GM23248 (cell line): ENCODE measurements at regions not wholly inside any gene's neighbourhood (a gene's known extent, or its start where the extent isn't known, plus 50 kb on each side); places are given as distances from the start of the nearest gene placed in this dataset.

Experiments used
- DNase-seq: peaks from one replicate; pipeline ENCODE4 v3.0.0-alpha.2; 2015
- H2AFZ ChIP-seq: fragments of 200-600 bp; sonication (generic); 2 replicates; pipeline ENCODE4 v1.6.1; 2016; ENCODE audit warnings: antibody characterized with exemption
- H3F3A ChIP-seq: fragments of 200-600 bp; sonication (generic); 2 replicates; pipeline ENCODE4 v1.6.1; 2016; ENCODE audit warnings: mild to moderate bottlenecking, antibody characterized with exemption, mixed run types; ENCODE audit not compliant: insufficient read depth
- H3K27ac ChIP-seq: fragments of 200-600 bp; sonication (generic); 2 replicates; pipeline ENCODE4 v1.5.1; 2016; ENCODE audit warnings: mild to moderate bottlenecking
- H3K27me3 ChIP-seq: fragments of 200-600 bp; sonication (generic); replicated peaks from 2 replicates; pipeline ENCODE4 v1.6.1; 2016; ENCODE audit warnings: mild to moderate bottlenecking; ENCODE audit not compliant: insufficient read depth
- H3K36me3 ChIP-seq: fragments of 200-600 bp; sonication (generic); 2 replicates; pipeline ENCODE4 v1.6.1; 2016; ENCODE audit warnings: low read depth, mild to moderate bottlenecking
- H3K4me1 ChIP-seq: fragments of 200-600 bp; sonication (generic); 2 replicates; pipeline ENCODE4 v1.6.1; 2016; ENCODE audit warnings: mild to moderate bottlenecking; ENCODE audit not compliant: insufficient read depth
- H3K4me2 ChIP-seq: fragments of 200-600 bp; sonication (generic); one replicate; pipeline ENCODE4 v1.6.1; 2016; ENCODE audit warnings: mild to moderate bottlenecking; ENCODE audit not compliant: unreplicated experiment
- H3K4me3 ChIP-seq: fragments of 200-600 bp; sonication (generic); 2 replicates; pipeline ENCODE4 v1.5.1; 2016; ENCODE audit warnings: mild to moderate bottlenecking
- H3K79me2 ChIP-seq: fragments of 200-600 bp; sonication (generic); 2 replicates; pipeline ENCODE4 v1.6.1; 2016; ENCODE audit warnings: mild to moderate bottlenecking; ENCODE audit not compliant: insufficient read depth
- H3K9ac ChIP-seq: fragments of 200-600 bp; sonication (generic); 2 replicates; pipeline ENCODE4 v1.6.1; 2016; ENCODE audit warnings: mild to moderate bottlenecking
- H3K9me2 ChIP-seq: fragments of 200-600 bp; sonication (generic); 2 replicates; pipeline ENCODE4 v1.6.1; 2016; ENCODE audit warnings: mixed run types, mild to moderate bottlenecking, moderate library complexity; ENCODE audit not compliant: insufficient read depth
- H3K9me3 ChIP-seq: fragments of 200-600 bp; sonication (generic); one replicate; pipeline ENCODE4 v1.6.1; 2017; ENCODE audit warnings: low read depth
- H4K20me1 ChIP-seq: fragments of 200-600 bp; sonication (generic); 2 replicates; pipeline ENCODE4 v1.6.0; 2016; ENCODE audit not compliant: insufficient read depth
- EZH2 ChIP-seq: fragments of 200-600 bp; sonication (generic); IDR thresholded peaks from 2 replicates; pipeline ENCODE4 v1.6.1; 2018; ENCODE audit warnings: antibody characterized with exemption, mild to moderate bottlenecking; ENCODE audit not compliant: insufficient read depth, poor library complexity, severe bottlenecking
- EZH2phosphoT487 ChIP-seq: fragments of 200-600 bp; sonication (generic); IDR thresholded peaks from 2 replicates; pipeline ENCODE4 v1.6.1; 2018; ENCODE audit warnings: antibody characterized with exemption, moderate library complexity, mild to moderate bottlenecking, low read depth; ENCODE audit not compliant: insufficient read depth
- WGBS, 2 experiments: methylation state at CpG; one replicate each; pipeline ENCODE4 v1.1.6; 2015 to 2017; ENCODE audit warnings: low lambda C conversion rate in 2 of 2, low coverage in 1 of 2; ENCODE audit errors: missing lambda C conversion rate in 2 of 2; 5-methylcytosine and 5-hydroxymethylcytosine counted together
- in situ Hi-C: fragments of 300-500 bp; cut with MboI; formaldehyde crosslinking; loops from 2 replicates; pipeline ENCODE4 v1.15.0; 2020

GRCh38 chr9:108759399-108759798 lies 96.4 kb downstream of the ACTL7B start:
- WGBS, 2 experiments = 86 to 88% methylated on average over 3 of the region's 3 CpGs
- no peak for DNase-seq
- in situ Hi-C loops = loop anchor here (5.0 to 25.0 kb wide), 4 partner anchors 195 to 1322 kb away; no protein-coding TSS in a partner anchor

GRCh38 chr9:108756746-108757490 lies 98.9 kb downstream of the ACTL7B start:
- in situ Hi-C loops = loop anchor here (5.0 to 25.0 kb wide), 4 partner anchors 192 to 1320 kb away; no protein-coding TSS in a partner anchor

More at GRCh38 chr9:108759399-108759798, 96.4 kb downstream of the ACTL7B start:
- Histone ChIP-seq H3K4me1 (peaks cover 6% of the 10 kb centered on the region; the same call in 1 of the 2 replicates), H3K4me3 (no peak overlapping the region), H3K27ac (no peak overlapping the region), H3K79me2 (no peaks in the 10 kb centered on the region), H3K9ac (no peak overlapping the region), H3K36me3 (no peaks in the 10 kb centered on the region), H3K4me2 (no peak overlapping the region), H3F3A (no peaks in the 10 kb centered on the region), H2AFZ (no peak overlapping the region), H3K27me3 (no peaks in the 10 kb centered on the region; the same call in none of the 2 replicates), H3K9me2 (no peaks in the 10 kb centered on the region), H4K20me1 (no peaks in the 10 kb centered on the region), H3K9me3 (no peaks in the 10 kb centered on the region)
- TF ChIP-seq EZH2 = no peak
- no peak for TF ChIP-seq EZH2phosphoT487

GRCh38 chr9:108755979-108756378 lies 99.8 kb downstream of the ACTL7B start:
- no peaks in the 10 kb centered on the region for H3K36me3 ChIP-seq
- no peak overlapping the region for H3K4me2 ChIP-seq
- in situ Hi-C loops = loop anchor here (5.0 to 25.0 kb wide), 4 partner anchors 191 to 1319 kb away; no protein-coding TSS in a partner anchor
- TF ChIP-seq EZH2 = no peak
- no peak for TF ChIP-seq EZH2phosphoT487
- no peak overlapping the region for H3K9ac ChIP-seq
- no peak overlapping the region for H2AFZ ChIP-seq
- H3K79me2 ChIP-seq = no peaks in the 10 kb centered on the region
- H3K9me2 ChIP-seq = no peaks in the 10 kb centered on the region
- 0 out of 2 replicates have a peak, but pooled peaks cover 5% of the 10 kb centered on the region for H3F3A ChIP-seq
- H3K4me1 ChIP-seq = no peaks in the 10 kb centered on the region
- H3K4me3 ChIP-seq = no peak overlapping the region
- no peaks in the 10 kb centered on the region for H3K9me3 ChIP-seq
- DNase-seq = no peak
- H3K27me3 ChIP-seq = no peaks in the 10 kb centered on the region; the same call in none of the 2 replicates
- H4K20me1 ChIP-seq = no peaks in the 10 kb centered on the region; the same call in 1 of the 2 replicates
- H3K27ac ChIP-seq = no peak overlapping the region
- WGBS, 2 experiments = 85 to 90% methylated on average over 3 of the region's 3 CpGs

More at GRCh38 chr9:108756746-108757490, 98.9 kb downstream of the ACTL7B start:
- H3K9ac ChIP-seq = no peak overlapping the region
- no peak overlapping the region for H3K4me3 ChIP-seq
- no peaks in the 10 kb centered on the region for H3K79me2 ChIP-seq
- no peaks in the 10 kb centered on the region; the same call in none of the 2 replicates for H3K27me3 ChIP-seq
- H3K27ac ChIP-seq = no peak overlapping the region
- H2AFZ ChIP-seq = no peak overlapping the region
- no peaks in the 10 kb centered on the region for H3K36me3 ChIP-seq
- WGBS, 2 experiments = 66 to 81% methylated on average over 3 of the region's 3 CpGs
- no peaks in the 10 kb centered on the region; the same call in 1 of the 2 replicates for H4K20me1 ChIP-seq
- H3K9me2 ChIP-seq = no peaks in the 10 kb centered on the region
- no peak overlapping the region for H3K4me2 ChIP-seq
- peaks cover 6% of the 10 kb centered on the region; the same call in 1 of the 2 replicates for H3K4me1 ChIP-seq
- no peaks in the 10 kb centered on the region for H3F3A ChIP-seq
- no peaks in the 10 kb centered on the region for H3K9me3 ChIP-seq
- DNase-seq = no peak
- TF ChIP-seq EZH2 (no peak), EZH2phosphoT487 (no peak)

DNA sequence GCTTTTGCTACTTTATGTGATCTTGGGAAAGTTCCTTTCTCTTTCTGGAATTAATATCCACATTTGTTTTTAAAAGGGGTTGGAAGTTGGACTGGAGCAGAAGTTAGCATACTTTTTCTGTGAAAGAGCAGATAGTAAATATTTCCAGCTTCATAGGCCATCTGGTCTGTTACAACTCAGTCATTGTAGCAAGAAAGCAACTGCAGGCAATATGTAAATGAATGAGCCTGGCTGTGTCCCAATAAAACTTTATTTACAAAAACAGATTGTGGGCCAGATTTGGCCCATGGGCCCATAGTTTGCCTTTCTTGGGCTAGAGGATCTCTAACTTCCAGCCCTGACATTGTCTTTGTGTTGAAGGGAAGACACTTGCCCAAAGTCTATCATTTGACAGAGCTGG lies 104.4 kb downstream of the ACTL7B start:
- no peak overlapping the region for H3K27ac ChIP-seq
- H3F3A ChIP-seq = 0 out of 2 replicates have a peak, but pooled peaks cover 7% of the 10 kb centered on the region
- no peak overlapping the region for H2AFZ ChIP-seq
- no peak overlapping the region for H3K9ac ChIP-seq
- in situ Hi-C loops = loop anchor here (10.0 to 25.0 kb wide), 3 partner anchors 187 to 1314 kb away; no protein-coding TSS in a partner anchor
- H4K20me1 ChIP-seq = no peaks in the 10 kb centered on the region; the same call in 1 of the 2 replicates
- no peak overlapping the region for H3K4me2 ChIP-seq
- H3K9me2 ChIP-seq = no peaks in the 10 kb centered on the region
- H3K36me3 ChIP-seq = no peaks in the 10 kb centered on the region
- TF ChIP-seq EZH2phosphoT487 = no peak
- no peak for TF ChIP-seq EZH2
- no peak overlapping the region for H3K4me3 ChIP-seq
- DNase-seq = no peak
- H3K9me3 ChIP-seq = no peaks in the 10 kb centered on the region
- H3K4me1 ChIP-seq = 0 out of 2 replicates have a peak, but pooled peaks cover 6% of the 10 kb centered on the region
- no peaks in the 10 kb centered on the region for H3K79me2 ChIP-seq
- no peaks in the 10 kb centered on the region; the same call in 1 of the 2 replicates for H3K27me3 ChIP-seq
